ENCODE measurements at regions not wholly inside any gene's neighbourhood (a gene's known extent, or its start where the extent isn't known, plus 50 kb on each side); places are given as distances from the start of the nearest gene placed in this dataset.

DNA sequence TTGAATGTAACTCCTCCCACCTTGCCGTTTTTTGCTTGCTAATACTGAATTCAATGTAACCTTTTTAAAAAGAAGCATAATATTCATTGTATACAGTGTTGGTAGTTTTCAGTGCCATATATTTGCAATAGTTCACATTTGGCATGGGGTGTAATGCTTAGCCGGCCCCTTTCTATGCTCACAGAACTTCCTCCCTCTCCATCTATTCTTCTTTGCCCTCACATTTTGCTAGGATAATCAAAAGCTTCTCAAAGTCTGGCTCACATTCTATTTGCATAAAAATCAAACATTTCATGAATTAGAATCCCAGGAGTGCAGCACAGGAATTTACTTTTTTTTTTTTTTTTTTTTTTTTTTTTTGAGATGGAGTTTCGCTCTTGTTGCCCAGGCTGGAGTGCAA, 226.3 kb upstream of the MPDZ start:
- ChIA-PET CTCF (no interaction called here), POLR2A (no interaction called here)
- TF ChIP-seq NFRKB (IDR thresholded peaks at IDR 0.05) (no peak), BHLHE40 (IDR thresholded peaks at IDR 0.05; ENCODE audit: borderline replicate concordance) (no peak), LEF1 (IDR thresholded peaks at IDR 0.05; ENCODE audit: borderline replicate concordance) (no peak), ELF4 (IDR thresholded peaks at IDR 0.05) (no peak), ZNF384 (IDR thresholded peaks at IDR 0.05) (no peak), PKNOX1 (IDR thresholded peaks at IDR 0.05) (no peak), TARDBP (IDR thresholded peaks at IDR 0.05) (no peak), FOXM1 (IDR thresholded peaks at IDR 0.05; ENCODE audit: borderline replicate concordance) (no peak), SP1 (IDR thresholded peaks at IDR 0.05) (no peak), CTBP1 (IDR thresholded peaks at IDR 0.05; ENCODE audit: borderline replicate concordance) (no peak), FOXK2 (IDR thresholded peaks at IDR 0.05) (no peak), FOXA1 (IDR thresholded peaks at IDR 0.05) (no peak), SUZ12 (IDR thresholded peaks at IDR 0.05) (no peak)
- DNase-seq (ENCODE audit: extremely low spot score) = no peak

DNA sequence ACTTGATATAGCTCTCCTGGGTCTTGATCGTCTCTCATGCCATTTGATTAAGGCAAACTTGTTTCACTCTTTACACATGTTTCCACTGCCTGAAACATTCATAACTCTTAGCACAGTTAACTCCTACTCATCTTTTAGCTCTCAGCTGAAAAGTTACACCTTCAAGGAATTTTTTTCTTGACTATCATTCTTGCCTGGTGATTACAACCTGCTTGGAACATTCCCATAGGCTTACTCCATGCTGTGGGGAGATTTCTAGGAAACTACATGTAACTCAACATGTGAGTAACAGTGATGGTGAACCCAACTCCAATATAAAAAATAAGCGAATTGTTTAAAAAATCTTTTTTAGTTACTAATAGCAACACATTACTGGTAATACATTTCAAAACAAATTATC, 224.1 kb upstream of the MPDZ start:
- ChIA-PET POLR2A (no interaction called here), CTCF (no interaction called here)
- no peak for DNase-seq (ENCODE audit: extremely low spot score)
- TF ChIP-seq SUZ12 (IDR thresholded peaks at IDR 0.05) = no peak
- TF ChIP-seq SP1 (IDR thresholded peaks at IDR 0.05) = no peak
- no peak for TF ChIP-seq HDGF (IDR thresholded peaks at IDR 0.05; ENCODE audit: borderline replicate concordance)
- TF ChIP-seq CTBP1 (IDR thresholded peaks at IDR 0.05; ENCODE audit: borderline replicate concordance) = no peak
- TF ChIP-seq ZNF384 (IDR thresholded peaks at IDR 0.05) = no peak
- no peak for TF ChIP-seq NFRKB (IDR thresholded peaks at IDR 0.05)
- TF ChIP-seq PKNOX1 (IDR thresholded peaks at IDR 0.05) = no peak
- no peak for TF ChIP-seq TARDBP (IDR thresholded peaks at IDR 0.05)
- no peak for TF ChIP-seq LEF1 (IDR thresholded peaks at IDR 0.05; ENCODE audit: borderline replicate concordance)
- TF ChIP-seq ELF4 (IDR thresholded peaks at IDR 0.05) = no peak
- no peak for TF ChIP-seq ARNT (IDR thresholded peaks at IDR 0.05)
- TF ChIP-seq FOXK2 (IDR thresholded peaks at IDR 0.05) = no peak
- TF ChIP-seq FOXM1 (IDR thresholded peaks at IDR 0.05; ENCODE audit: borderline replicate concordance) = no peak
- TF ChIP-seq FOXA1 (IDR thresholded peaks at IDR 0.05) = no peak

- CTCF ChIA-PET = no interaction called here
- no peak for DNase-seq (ENCODE audit: extremely low spot score)
- POLR2A ChIA-PET = no interaction called here
- TF ChIP-seq ELF4 (IDR thresholded peaks at IDR 0.05) (no peak), BHLHE40 (IDR thresholded peaks at IDR 0.05; ENCODE audit: borderline replicate concordance) (no peak), CTBP1 (IDR thresholded peaks at IDR 0.05; ENCODE audit: borderline replicate concordance) (no peak)
These were observed 223.0 kb upstream of the MPDZ start for GRCh38 chr9:13502484-13502883.

- ChIA-PET CTCF (interaction anchor here (0.7 kb wide), 1 partner anchor 577 kb away, joined by 4 read pairs; no protein-coding TSS in a partner anchor), POLR2A (no interaction called here)
- TF ChIP-seq SP1 (IDR thresholded peaks at IDR 0.05) = no peak
- no peak for TF ChIP-seq TARDBP (IDR thresholded peaks at IDR 0.05)
- no peak for TF ChIP-seq ELF4 (IDR thresholded peaks at IDR 0.05)
- DNase-seq (ENCODE audit: extremely low spot score) = no peak
These were observed 221.5 kb upstream of the MPDZ start for GRCh38 chr9:13501018-13501417.

DNA sequence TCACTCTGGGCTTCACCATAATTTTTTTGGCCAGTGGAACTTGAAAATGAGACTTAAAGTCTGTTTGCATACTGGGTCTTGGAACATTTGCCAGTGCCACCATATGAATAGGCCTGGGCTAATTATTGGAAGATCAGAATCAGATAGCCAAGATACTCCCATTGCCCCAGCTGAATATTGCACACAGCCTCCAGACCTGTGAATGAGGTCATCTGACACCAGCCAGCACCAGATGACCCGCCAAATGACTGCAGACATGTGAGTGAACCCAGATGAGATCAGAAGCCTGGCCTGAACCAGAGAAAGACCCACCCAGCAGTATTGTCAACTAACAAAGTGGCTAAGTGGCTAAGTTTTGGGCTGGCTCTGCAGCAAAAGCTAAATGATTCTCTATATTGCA, 220.5 kb upstream of the MPDZ start:
- CTCF ChIA-PET = no interaction called here

DNA sequence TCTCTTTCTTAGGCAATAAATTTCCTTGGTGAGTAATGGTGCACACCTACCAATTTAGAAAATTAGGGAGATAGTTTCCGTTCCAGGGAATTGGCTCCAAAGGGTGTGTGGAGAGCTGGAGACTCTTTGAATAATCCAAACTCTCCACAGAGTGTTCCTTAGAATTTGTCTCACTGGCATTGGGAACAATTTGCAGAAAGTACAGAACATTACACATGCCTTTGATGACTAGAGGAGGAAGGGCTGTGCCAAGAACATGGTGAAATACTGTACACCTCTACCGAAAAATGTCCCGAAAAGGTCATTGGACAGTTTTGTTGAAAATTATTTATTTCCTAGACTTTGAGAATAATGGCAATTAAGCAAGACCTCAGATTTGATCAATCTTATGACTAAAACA, 214.2 kb upstream of the MPDZ start:
- ChIA-PET CTCF (no interaction called here), POLR2A (no interaction called here)

More for the DNA sequence above, 220.5 kb upstream of the MPDZ start:
- POLR2A ChIA-PET = no interaction called here
- DNase-seq (ENCODE audit: extremely low spot score) = no peak
- TF ChIP-seq LEF1 (IDR thresholded peaks at IDR 0.05; ENCODE audit: borderline replicate concordance) (no peak), FOXK2 (IDR thresholded peaks at IDR 0.05) (no peak), CTBP1 (IDR thresholded peaks at IDR 0.05; ENCODE audit: borderline replicate concordance) (no peak), NFRKB (IDR thresholded peaks at IDR 0.05) (no peak), SUZ12 (IDR thresholded peaks at IDR 0.05) (no peak), ZNF384 (IDR thresholded peaks at IDR 0.05) (no peak), HDGF (IDR thresholded peaks at IDR 0.05; ENCODE audit: borderline replicate concordance) (no peak), PKNOX1 (IDR thresholded peaks at IDR 0.05) (no peak), ELF4 (IDR thresholded peaks at IDR 0.05) (no peak), L3MBTL2 (conservative IDR thresholded peaks at IDR 0.05) (no peak), FOXM1 (IDR thresholded peaks at IDR 0.05; ENCODE audit: borderline replicate concordance) (no peak), FOXA1 (IDR thresholded peaks at IDR 0.05) (no peak), ARNT (IDR thresholded peaks at IDR 0.05) (no peak), SP1 (IDR thresholded peaks at IDR 0.05) (no peak), BHLHE40 (IDR thresholded peaks at IDR 0.05; ENCODE audit: borderline replicate concordance) (no peak), TARDBP (IDR thresholded peaks at IDR 0.05) (no peak)

More for the DNA sequence above, 214.2 kb upstream of the MPDZ start:
- DNase-seq (ENCODE audit: extremely low spot score) = no peak
- TF ChIP-seq CTBP1 (IDR thresholded peaks at IDR 0.05; ENCODE audit: borderline replicate concordance) (no peak), BHLHE40 (IDR thresholded peaks at IDR 0.05; ENCODE audit: borderline replicate concordance) (no peak), FOXK2 (IDR thresholded peaks at IDR 0.05) (no peak), LEF1 (IDR thresholded peaks at IDR 0.05; ENCODE audit: borderline replicate concordance) (no peak), SP1 (IDR thresholded peaks at IDR 0.05) (no peak), NFRKB (IDR thresholded peaks at IDR 0.05) (no peak), ZNF384 (IDR thresholded peaks at IDR 0.05) (no peak), L3MBTL2 (conservative IDR thresholded peaks at IDR 0.05) (no peak), PKNOX1 (IDR thresholded peaks at IDR 0.05) (no peak)

Data from HEK293T (cell line).